Adrenal gland (tissue), 5 donors: ENCODE measurements at regions not wholly inside any gene's neighbourhood (a gene's known extent, or its start where the extent isn't known, plus 50 kb on each side); places are given as distances from the start of the nearest gene placed in this dataset.

Experiments used
- CTCF ChIP-seq, 6 experiments: fragments of 450-650 bp in 4 of 6; fragments of 200-600 bp in 2 of 6; sonication (generic) in 1 of 6; IDR thresholded peaks; 1 replicate in 5 of 6; 2 replicates in 1 of 6; pipeline versions ENCODE4 v1.5.1 to v1.8.0; 2016 to 2021; ENCODE audit warnings: antibody characterized with exemption in 6 of 6, mild to moderate bottlenecking in 2 of 6, moderate library complexity in 1 of 6
- POLR2A ChIP-seq, 2 donors: fragments of 450-650 bp; IDR thresholded peaks; one replicate each; pipeline ENCODE4 v1.6.1; 2017; ENCODE audit warnings: antibody characterized with exemption in 2 of 2, mild to moderate bottlenecking in 2 of 2, moderate library complexity in 1 of 2
- donor health status: DM: no; HTN: no; CAD: no.

DNA sequence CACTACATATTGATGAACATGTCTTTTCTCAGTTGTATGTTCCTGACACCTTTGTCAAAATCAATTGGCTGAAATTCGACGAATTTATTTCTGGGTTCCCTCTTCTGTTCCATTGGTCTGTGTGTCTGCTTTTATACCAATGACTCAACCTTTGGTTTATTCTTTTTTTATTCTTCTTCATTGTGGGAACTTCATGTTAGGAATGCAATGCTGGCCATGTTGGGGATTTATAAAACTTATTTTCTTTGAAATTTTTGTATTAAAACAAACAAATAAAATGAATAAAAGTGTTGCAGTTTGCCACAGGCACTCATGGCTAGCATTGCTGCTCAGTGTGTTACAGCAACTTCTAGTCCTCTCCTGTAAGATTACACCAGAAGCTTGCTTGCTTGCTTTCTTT lies 287.8 kb downstream of the DUSP10 start:
- TF ChIP-seq CTCF (IDR thresholded peaks at IDR 0.05) (no peak), POLR2A (IDR thresholded peaks at IDR 0.05) (no peak)
